ENCODE measurements at regions not wholly inside any gene's neighbourhood (a gene's known extent, or its start where the extent isn't known, plus 50 kb on each side); places are given as distances from the start of the nearest gene placed in this dataset.

DNA sequence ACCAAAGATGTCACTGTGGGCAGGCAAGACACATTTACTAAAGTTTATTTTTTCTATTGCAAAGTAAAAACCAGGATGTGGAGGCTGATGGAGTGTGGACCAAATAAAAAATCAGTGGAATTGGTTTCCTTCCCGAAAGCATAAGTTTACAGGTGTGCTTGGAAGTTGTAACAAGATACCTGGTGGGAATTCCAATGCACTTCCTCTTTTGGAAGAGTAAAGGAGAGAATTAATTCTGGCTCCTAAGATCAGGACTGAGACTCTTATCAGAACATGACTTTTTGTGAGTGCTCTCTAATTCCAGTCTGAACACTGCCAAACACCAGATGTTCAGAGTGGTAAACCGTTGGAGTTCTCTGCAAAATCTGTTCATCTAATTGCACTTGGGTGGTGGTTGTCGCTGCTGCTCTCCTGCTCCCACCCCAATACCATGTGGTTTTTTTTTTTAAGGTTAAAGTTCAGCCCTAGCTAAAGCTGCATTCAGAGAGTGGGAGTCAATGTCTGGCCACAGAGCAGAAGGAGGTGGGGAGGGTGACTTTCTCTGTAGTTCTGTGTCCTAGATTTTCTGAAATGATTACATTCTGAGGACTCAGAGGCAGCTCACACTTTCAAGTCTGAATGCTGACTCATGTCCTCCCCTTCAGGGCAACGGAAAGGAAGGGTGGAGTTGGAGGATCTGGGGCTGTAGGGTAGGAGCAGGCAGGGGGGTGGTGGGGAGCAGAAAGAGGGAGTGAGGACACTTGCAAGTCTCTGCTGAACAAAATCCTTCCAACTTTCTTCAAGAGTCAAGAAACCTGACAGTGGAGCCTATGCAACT lies 275.8 kb upstream of the PRDM1 start:
- TF ChIP-seq POLR2A (IDR thresholded peaks at IDR 0.05) (no peak), CTCF (IDR thresholded peaks at IDR 0.05) (no peak)
- no peaks in the 10 kb centered on the region for H3K36me3 ChIP-seq
- DNase-seq: peak; percentile 37 to 40

GRCh38 chr6:105808571-105808970 lies 277.6 kb upstream of the PRDM1 start:
- intact Hi-C loops (cut with DNase I): no loop called here
- Histone ChIP-seq H3K36me3 (no peaks in the 10 kb centered on the region), H3K4me1 (peaks cover 0 to 20% of the 10 kb centered on the region in 2 donors), H3K27ac (no peak overlapping the region), H3K9me3 (no peaks in the 10 kb centered on the region), H3K27me3 (no peaks in the 10 kb centered on the region), H3K4me3 (replicated peaks in 1 of 3) (no peak overlapping the region)
- 92 to 97% methylated on average over 2 of the region's 2 CpGs for WGBS, 2 donors
- TF ChIP-seq POLR2A (IDR thresholded peaks at IDR 0.05) (no peak), CTCF (IDR thresholded peaks at IDR 0.05) (no peak)
- no peak for DNase-seq

More for the DNA sequence above, 275.8 kb upstream of the PRDM1 start:
- no peaks in the 10 kb centered on the region for H3K9me3 ChIP-seq
- peaks cover 11 to 32% of the 10 kb centered on the region in 2 donors for H3K4me1 ChIP-seq
- H3K27me3 ChIP-seq: no peaks in the 10 kb centered on the region
- no peak overlapping the region for H3K4me3 ChIP-seq (replicated peaks in 1 of 3)
- intact Hi-C loops (cut with DNase I): no loop called here
- 44 to 54% methylated on average over 4 of the region's 4 CpGs for WGBS, 2 donors
- H3K27ac ChIP-seq: no peak overlapping the region

GRCh38 chr6:105807905-105808304 lies 278.2 kb upstream of the PRDM1 start:
- H3K4me3 ChIP-seq (replicated peaks in 1 of 3): no peak overlapping the region
- intact Hi-C loops (cut with DNase I): no loop called here

DNA sequence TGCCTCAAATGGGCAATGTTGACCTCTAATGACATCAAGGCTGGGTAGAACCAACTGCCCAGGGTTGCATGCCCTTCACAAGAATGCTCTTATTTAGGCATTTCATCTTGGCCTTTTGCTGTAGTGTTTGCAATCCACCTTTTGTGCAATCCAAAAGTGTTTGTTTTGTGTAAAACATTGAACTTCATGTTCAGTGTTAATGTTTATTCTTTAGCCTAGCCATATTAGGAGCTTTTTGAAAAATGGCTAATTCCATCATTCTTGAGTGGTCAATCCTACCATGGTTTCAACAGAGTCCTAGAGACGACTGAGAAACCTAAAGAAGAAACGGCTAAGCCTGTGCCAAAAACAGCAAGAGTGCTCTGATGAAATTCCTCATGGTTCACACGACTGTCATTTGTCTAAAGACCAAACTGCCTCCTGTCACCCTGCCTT lies 279.6 kb upstream of the PRDM1 start:
- 76 to 88% methylated on average over 3 of the region's 3 CpGs for WGBS, 2 donors
- intact Hi-C loops (cut with DNase I): no loop called here
- H3K27me3 ChIP-seq: no peaks in the 10 kb centered on the region
- no peaks in the 10 kb centered on the region for H3K9me3 ChIP-seq
- H3K4me3 ChIP-seq (replicated peaks in 1 of 3): no peak overlapping the region
- no peaks in the 10 kb centered on the region for H3K36me3 ChIP-seq
- DNase-seq: no peak
- TF ChIP-seq CTCF (IDR thresholded peaks at IDR 0.05) (no peak), POLR2A (IDR thresholded peaks at IDR 0.05) (no peak)
- peaks cover 0 to 20% of the 10 kb centered on the region in 2 donors for H3K4me1 ChIP-seq
- H3K27ac ChIP-seq: no peak overlapping the region

More at GRCh38 chr6:105807905-105808304, 278.2 kb upstream of the PRDM1 start:
- Histone ChIP-seq H3K27me3 (no peaks in the 10 kb centered on the region), H3K36me3 (no peaks in the 10 kb centered on the region), H3K9me3 (no peaks in the 10 kb centered on the region), H3K27ac (no peak overlapping the region), H3K4me1 (peaks cover 0 to 20% of the 10 kb centered on the region in 2 donors)
- TF ChIP-seq POLR2A (IDR thresholded peaks at IDR 0.05): no peak
- TF ChIP-seq CTCF (IDR thresholded peaks at IDR 0.05): no peak
- DNase-seq: no peak
- WGBS, 2 donors: 91 to 93% methylated on average over 4 of the region's 4 CpGs

GRCh38 chr6:105805501-105806023 lies 280.6 kb upstream of the PRDM1 start:
- H3K9me3 ChIP-seq: no peaks in the 10 kb centered on the region
- H3K4me1 ChIP-seq: peaks cover 0 to 15% of the 10 kb centered on the region in 2 donors
- H3K27ac ChIP-seq: no peak overlapping the region
- no peak overlapping the region for H3K4me3 ChIP-seq (replicated peaks in 1 of 3)
- TF ChIP-seq CTCF (IDR thresholded peaks at IDR 0.05): no peak
- no peak for TF ChIP-seq POLR2A (IDR thresholded peaks at IDR 0.05)
- 84 to 90% methylated on average over 2 of the region's 2 CpGs for WGBS, 2 donors
- no peak for DNase-seq
- no peaks in the 10 kb centered on the region for H3K27me3 ChIP-seq
- intact Hi-C loops (cut with DNase I): no loop called here
- H3K36me3 ChIP-seq: no peaks in the 10 kb centered on the region

Measured in thyroid gland (tissue), 4 donors.